H1 (cell line): ENCODE measurements at regions not wholly inside any gene's neighbourhood (a gene's known extent, or its start where the extent isn't known, plus 50 kb on each side); places are given as distances from the start of the nearest gene placed in this dataset.

Experiments
- CTCF ChIA-PET: fragments of 300-600 bp; sonication (Branson Sonifier 250); formaldehyde crosslinking; loops from one replicate; lab custom pipeline; 2021; ENCODE audit not compliant: partially characterized antibody; lab: Charles Lee
- POLR2A ChIA-PET: fragments of 300-600 bp; sonication (Branson Sonifier 250); formaldehyde crosslinking; loops from one replicate; lab custom pipeline; 2021; ENCODE audit warnings: inconsistent platforms; ENCODE audit not compliant: partially characterized antibody; lab: Charles Lee
- DNase-seq, 2 experiments: peaks; one replicate each; pipeline versions ENCODE4 v3.0.0 to v3.0.0-alpha.2; 2010 to 2022; ENCODE audit warnings: low spot score in 2 of 2, low read depth in 1 of 2, mixed read lengths in 1 of 2
- FAIRE-seq: peaks from 2 replicates; lab custom pipeline; 2011; peaks lifted over from hg19 to GRCh38; lab: Jason Lieb, UNC
- H2AFZ ChIP-seq: 2 replicates; pipeline ENCODE4 v1.8.1; 2012; ENCODE audit warnings: low read length, inconsistent platforms
- H2AK5ac ChIP-seq: 2 replicates; pipeline ENCODE4 v1.6.1; 2013; ENCODE audit warnings: low read depth, low read length
- H2BK120ac ChIP-seq: replicated peaks from 2 replicates; pipeline ENCODE3; 2013; ENCODE audit warnings: low read depth, low read length, inconsistent platforms
- H2BK12ac ChIP-seq: 2 replicates; pipeline ENCODE4 v1.6.1; 2013; ENCODE audit warnings: low read depth, low read length
- H2BK15ac ChIP-seq: 2 replicates; pipeline ENCODE4 v1.6.1; 2013; ENCODE audit warnings: low read length
- H2BK20ac ChIP-seq: 2 replicates; pipeline ENCODE4 v1.6.1; 2013; ENCODE audit warnings: low read length
- H2BK5ac ChIP-seq: 2 replicates; pipeline ENCODE4 v1.6.1; 2013; ENCODE audit warnings: low read depth, low read length
- H3K14ac ChIP-seq: 2 replicates; pipeline ENCODE4 v1.6.1; 2013; ENCODE audit warnings: inconsistent platforms; ENCODE audit not compliant: insufficient read length
- H3K18ac ChIP-seq: 2 replicates; pipeline ENCODE4 v1.6.1; 2013; ENCODE audit warnings: low read length; ENCODE audit errors: extremely low read depth
- H3K23ac ChIP-seq: 2 replicates; pipeline ENCODE4 v1.6.1; 2013; ENCODE audit warnings: inconsistent platforms; ENCODE audit not compliant: insufficient read length
- H3K23me2 ChIP-seq: 2 replicates; pipeline ENCODE4 v1.6.1; 2013; ENCODE audit warnings: low read depth, low read length
- H3K27ac ChIP-seq: 2 replicates; pipeline ENCODE4 v1.6.1; 2011; ENCODE audit warnings: low read depth, low read length, inconsistent platforms
- H3K27me3 ChIP-seq, 4 experiments: replicated peaks in 1 of 4; 1 replicate in 1 of 4; 2 replicates in 3 of 4; pipeline versions ENCODE4 v1.6.1 to v1.8.1; 2011 to 2013; ENCODE audit warnings: low read length in 3 of 4, mild to moderate bottlenecking in 3 of 4, inconsistent platforms in 2 of 4, mixed read lengths in 2 of 4, moderate library complexity in 1 of 4; ENCODE audit not compliant: control insufficient read depth in 3 of 4, insufficient read depth in 3 of 4; ENCODE audit errors: extremely low read depth in 1 of 4
- H3K36me3 ChIP-seq, 4 experiments: 2 replicates each; pipeline versions ENCODE4 v1.6.1 to v1.8.1; 2011 to 2013; ENCODE audit warnings: mild to moderate bottlenecking in 4 of 4, low read length in 3 of 4, moderate library complexity in 2 of 4, control low read depth in 1 of 4, inconsistent platforms in 1 of 4; ENCODE audit not compliant: insufficient read depth in 4 of 4, control insufficient read depth in 2 of 4
- H3K4ac ChIP-seq: replicated peaks from 2 replicates; pipeline ENCODE3; 2013; ENCODE audit warnings: low read length, low read depth, mixed read lengths, inconsistent platforms; ENCODE audit not compliant: insufficient read length
- H3K4me1 ChIP-seq, 4 experiments: replicated peaks in 1 of 4; 1 replicate in 1 of 4; 2 replicates in 3 of 4; pipeline versions ENCODE4 v1.6.1 to v1.8.1; 2011 to 2013; ENCODE audit warnings: low read length in 3 of 4, inconsistent platforms in 2 of 4, mixed read lengths in 1 of 4; ENCODE audit not compliant: insufficient read depth in 4 of 4, control insufficient read depth in 3 of 4
- H3K4me2 ChIP-seq, 2 experiments: 2 replicates each; pipeline versions ENCODE4 v1.6.1 to v1.8.1; 2011 to 2013; ENCODE audit warnings: low read depth in 2 of 2, low read length in 2 of 2, control low read depth in 1 of 2, inconsistent platforms in 1 of 2, mild to moderate bottlenecking in 1 of 2; ENCODE audit not compliant: insufficient read depth in 1 of 2
- H3K4me3 ChIP-seq, 4 experiments: fragments of 200-600, 300-600 bp in 1 of 4; sonication (generic), shearing (Covaris generic), sonication (Bioruptor Twin) in 1 of 4; 2 replicates each; pipeline versions ENCODE4 v1.5.1 to v1.8.1; 2011 to 2016; ENCODE audit warnings: low read length in 4 of 4, low read depth in 3 of 4, control low read depth in 2 of 4, inconsistent platforms in 2 of 4, mild to moderate bottlenecking in 2 of 4, mixed read lengths in 1 of 4, moderate library complexity in 1 of 4; ENCODE audit not compliant: insufficient read depth in 2 of 4; ENCODE audit errors: extremely low read depth in 1 of 4
- H3K56ac ChIP-seq: replicated peaks from 2 replicates; pipeline ENCODE3; 2013; ENCODE audit warnings: low read depth, mild to moderate bottlenecking, mixed read lengths, low read length, inconsistent platforms; ENCODE audit not compliant: insufficient read length
- H3K79me1 ChIP-seq: 2 replicates; pipeline ENCODE4 v1.6.1; 2013; ENCODE audit warnings: low read depth, low read length, control low read depth
- H3K79me2 ChIP-seq, 2 experiments: 2 replicates each; pipeline versions ENCODE4 v1.6.1 to v1.8.1; 2012 to 2013; ENCODE audit warnings: low read length in 2 of 2, mild to moderate bottlenecking in 2 of 2, inconsistent platforms in 1 of 2; ENCODE audit not compliant: insufficient read depth in 2 of 2, control insufficient read depth in 1 of 2
- H3K9ac ChIP-seq, 4 experiments: replicated peaks in 1 of 4; 1 replicate in 1 of 4; 2 replicates in 3 of 4; pipeline versions ENCODE4 v1.6.1 to v1.8.1; 2011 to 2013; ENCODE audit warnings: low read depth in 3 of 4, low read length in 3 of 4, control low read depth in 2 of 4, mild to moderate bottlenecking in 2 of 4, moderate library complexity in 2 of 4, inconsistent platforms in 1 of 4; ENCODE audit errors: extremely low read depth in 1 of 4
- H3K9me3 ChIP-seq, 2 experiments: 2 replicates each; pipeline versions ENCODE4 v1.6.1 to v1.8.1; 2012 to 2013; ENCODE audit warnings: mild to moderate bottlenecking in 2 of 2, moderate library complexity in 2 of 2, control low read depth in 1 of 2, inconsistent platforms in 1 of 2, low read depth in 1 of 2, low read length in 1 of 2, mixed read lengths in 1 of 2; ENCODE audit not compliant: insufficient read depth in 2 of 2
- H4K20me1 ChIP-seq, 2 experiments: replicated peaks in 1 of 2; 2 replicates each; pipeline versions ENCODE3 to v1.8.1; 2011 to 2013; ENCODE audit warnings: inconsistent platforms in 2 of 2, low read length in 2 of 2, mild to moderate bottlenecking in 1 of 2; ENCODE audit not compliant: insufficient read depth in 2 of 2, control insufficient read depth in 1 of 2
- H4K5ac ChIP-seq: 2 replicates; pipeline ENCODE4 v1.6.1; 2013; ENCODE audit warnings: low read length, low read depth, mixed read lengths, inconsistent platforms; ENCODE audit not compliant: insufficient read length
- H4K8ac ChIP-seq: 2 replicates; pipeline ENCODE4 v1.8.0; 2013; ENCODE audit warnings: mild to moderate bottlenecking, moderate library complexity, low read length, inconsistent platforms; ENCODE audit not compliant: insufficient read depth; ENCODE audit errors: extremely low read depth
- H4K91ac ChIP-seq: replicated peaks from 2 replicates; pipeline ENCODE3; 2013; ENCODE audit warnings: low read length, mixed read lengths, inconsistent platforms; ENCODE audit not compliant: insufficient read length
- HDAC6 ChIP-seq: IDR thresholded peaks from one replicate; pipeline ENCODE4 v1.7.1; 2012; ENCODE audit warnings: low read depth, mild to moderate bottlenecking, inconsistent platforms, low read length, moderate library complexity
- JUND ChIP-seq: IDR thresholded peaks from 2 replicates; pipeline ENCODE4 v1.6.1; 2011; ENCODE audit warnings: mild to moderate bottlenecking, improper control_type of control experiment, low read length
- MAX ChIP-seq: IDR thresholded peaks from 2 replicates; pipeline ENCODE4 v1.6.1; 2012; ENCODE audit warnings: inconsistent platforms
- POLR2A ChIP-seq, 2 experiments: IDR thresholded peaks; 1 replicate in 1 of 2; 2 replicates in 1 of 2; pipeline ENCODE4 v1.6.1; 2011; ENCODE audit warnings: low read depth in 2 of 2, low read length in 2 of 2, mild to moderate bottlenecking in 2 of 2; ENCODE audit errors: control extremely low read depth in 1 of 2
- RBBP5 ChIP-seq: IDR thresholded peaks from 2 replicates; pipeline ENCODE4 v1.7.1; 2012; ENCODE audit warnings: low read depth, mild to moderate bottlenecking, inconsistent platforms, low read length, moderate library complexity, borderline replicate concordance
- TAF1 ChIP-seq: IDR thresholded peaks from 2 replicates; pipeline ENCODE4 v1.6.1; 2011; ENCODE audit warnings: mild to moderate bottlenecking, low read depth, low read length
- WGBS, 2 experiments: shearing (Covaris generic) in 1 of 2; methylation state at CpG; one replicate each; pipeline versions ENCODE4 v1.1.6 to v1.1.7; 2013 to 2015; ENCODE audit warnings: low lambda C conversion rate in 2 of 2, mixed read lengths in 2 of 2, inconsistent platforms in 1 of 2, low coverage in 1 of 2, missing lambda C conversion rate in 1 of 2; ENCODE audit not compliant: insufficient replicate concordance in 2 of 2, insufficient coverage in 1 of 2, insufficient read length in 1 of 2; ENCODE audit errors: extremely low coverage in 1 of 2, missing lambda C conversion rate in 1 of 2; 5-methylcytosine and 5-hydroxymethylcytosine counted together

- no peaks in the 10 kb centered on the region for H3K79me1 ChIP-seq
- H3K9ac ChIP-seq, result no peak overlapping the region
- no peak overlapping the region for H3K14ac ChIP-seq
- no peak overlapping the region for H2BK120ac ChIP-seq
- H3K36me3 ChIP-seq, result no peaks in the 10 kb centered on the region
- no peak overlapping the region for H2BK12ac ChIP-seq
- H4K5ac ChIP-seq, result no peak overlapping the region
- H3K4me3 ChIP-seq, result no peak overlapping the region
- H4K20me1 ChIP-seq, result no peaks in the 10 kb centered on the region
- H3K27me3 ChIP-seq, result no peaks in the 10 kb centered on the region
- no peak overlapping the region for H2BK15ac ChIP-seq
- H3K4me1 ChIP-seq, result no peaks in the 10 kb centered on the region; a peak in 1 of 7 replicates
- no peak overlapping the region for H3K56ac ChIP-seq
- no peaks in the 10 kb centered on the region for H3K23me2 ChIP-seq
- no peaks in the 10 kb centered on the region for H3K79me2 ChIP-seq
- H3K4ac ChIP-seq, result no peak overlapping the region
- FAIRE-seq (no peak), DNase-seq (no peak)
- no peak overlapping the region for H3K18ac ChIP-seq
- H2AK5ac ChIP-seq, result no peak overlapping the region
- no peak overlapping the region for H2BK20ac ChIP-seq
- POLR2A ChIA-PET, result no interaction called here
- H4K91ac ChIP-seq, result no peak overlapping the region
- CTCF ChIA-PET, result interaction anchor here (0.6 to 4.3 kb wide), 4 partner anchors 9 to 939 kb away, joined by 3 to 19 read pairs (median 4); no protein-coding TSS in a partner anchor
- H2BK5ac ChIP-seq, result no peak overlapping the region
- no peak overlapping the region for H3K27ac ChIP-seq
- whole genome bisulfite sequencing, 2 experiments, result 91% methylated on average over 15 of the region's 16 CpGs; no CpG with 5 or more reads in 1 of the 2 experiments
- no peak overlapping the region for H4K8ac ChIP-seq
- no peaks in the 10 kb centered on the region; a peak in 1 of 4 replicates for H3K9me3 ChIP-seq
- no peak overlapping the region for H3K23ac ChIP-seq
- H2AFZ ChIP-seq, result no peak overlapping the region
- no peak for TF ChIP-seq TAF1
- no peak for TF ChIP-seq JUND
- TF ChIP-seq POLR2A (IDR thresholded peaks at IDR 0.05; ENCODE audit: control extremely low read depth in 1 of 2, low read depth in 2 of 2, low read length in 2 of 2), result no peak
- TF ChIP-seq RBBP5, result no peak
- no peak for TF ChIP-seq HDAC6
- no peak for TF ChIP-seq MAX
- H3K4me2 ChIP-seq, result no peak overlapping the region
Observed at GRCh38 chr10:131578472-131578970, 267.0 kb upstream of the TCERG1L start.
